Gastrocnemius medialis (tissue), 4 donors: ENCODE measurements at regions not wholly inside any gene's neighbourhood (a gene's known extent, or its start where the extent isn't known, plus 50 kb on each side); places are given as distances from the start of the nearest gene placed in this dataset.
"Not testable (repeated sequence)": the region's sequence is repeated elsewhere in the genome, so short reads cannot be mapped to it uniquely, and the experiment has no call there.

Experiments
- ATAC-seq, 2 donors: fragments of 150-250 bp; one replicate each; pipeline ENCODE4 v1.9.1; 2016
- DNase-seq, 2 donors: peaks; one replicate each; pipeline ENCODE4 v3.0.0-alpha.2; 2019
- H3K27ac ChIP-seq, 4 donors: fragments of 200-600 bp; sonication (generic); 1 replicate in 1 of 4; 2 replicates in 3 of 4; pipeline ENCODE4 v1.5.1; 2016 to 2018; ENCODE audit warnings: mild to moderate bottlenecking in 2 of 4, moderate library complexity in 1 of 4
- H3K27me3 ChIP-seq, 3 donors: fragments of 200-600 bp; sonication (generic) in 2 of 3; 1 replicate in 1 of 3; 2 replicates in 2 of 3; pipeline versions ENCODE4 v1.5.1 to v1.6.0; 2016 to 2019; ENCODE audit warnings: mild to moderate bottlenecking in 1 of 3, moderate library complexity in 1 of 3
- H3K36me3 ChIP-seq, 2 donors: fragments of 200-600 bp; sonication (generic) in 1 of 2; one replicate each; pipeline ENCODE4 v1.5.1; 2017 to 2018
- H3K4me1 ChIP-seq, 2 donors: fragments of 200-600 bp; sonication (generic) in 1 of 2; one replicate each; pipeline ENCODE4 v1.5.1; 2016 to 2017; ENCODE audit warnings: mild to moderate bottlenecking in 2 of 2
- H3K4me3 ChIP-seq, 4 donors: fragments of 200-600 bp; sonication (generic) in 3 of 4; 1 replicate in 1 of 4; 2 replicates in 3 of 4; pipeline ENCODE4 v1.5.1; 2016 to 2019; ENCODE audit warnings: mild to moderate bottlenecking in 2 of 4
- H3K9me3 ChIP-seq, 3 donors: fragments of 200-600 bp; sonication (generic) in 2 of 3; 1 replicate in 1 of 3; 2 replicates in 2 of 3; pipeline ENCODE4 v1.5.1; 2016 to 2019
- CTCF ChIP-seq, 5 experiments: fragments of 450-650 bp in 3 of 5; fragments of 200-600 bp in 2 of 5; sonication (generic) in 2 of 5; IDR thresholded peaks in 4 of 5; conservative IDR thresholded peaks in 1 of 5; 1 replicate in 4 of 5; 2 replicates in 1 of 5; pipeline ENCODE4 v1.5.1; 2016 to 2019; ENCODE audit warnings: antibody characterized with exemption in 5 of 5, mild to moderate bottlenecking in 3 of 5, moderate library complexity in 3 of 5
- POLR2A ChIP-seq, 2 donors: fragments of 450-650 bp; IDR thresholded peaks; one replicate each; pipeline ENCODE4 v1.6.1; 2017; ENCODE audit warnings: antibody characterized with exemption in 2 of 2, mild to moderate bottlenecking in 2 of 2, moderate library complexity in 2 of 2
- in situ Hi-C, 4 donors: fragments of 200-750 bp; cut with MboI; loops; one replicate each; pipeline versions ENCODE4 v1.15.0 to v1.8.0; 2017; ENCODE audit warnings: low sequenced_read_pairs in 4 of 4
- intact Hi-C: fragments of 100-400 bp; cut with DNase I; formaldehyde crosslinking; loops from one replicate; pipeline ENCODE4 v1.15.1; 2023; ENCODE audit warnings: low total_unique reads

DNA sequence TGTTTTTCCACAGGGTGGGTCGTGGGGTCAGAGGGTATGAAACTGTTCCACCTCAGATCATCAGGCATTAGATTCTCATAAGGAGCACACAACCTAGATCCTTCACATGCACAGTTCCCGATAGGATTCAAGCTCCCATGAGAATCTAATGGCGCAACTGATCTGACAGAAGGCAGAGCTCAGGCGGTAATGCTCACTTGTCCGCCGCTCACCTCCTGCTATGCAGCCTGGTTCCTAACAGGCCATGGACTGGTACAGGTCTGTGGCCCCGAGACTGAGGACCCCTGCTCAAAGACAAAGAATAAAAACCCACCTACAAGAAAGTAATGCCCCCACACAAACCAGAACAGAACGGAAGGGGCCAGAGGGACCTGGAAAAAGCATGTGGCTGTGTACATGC, 76.1 kb upstream of the SNX9 start:
- in situ Hi-C loops (no loop called here), intact Hi-C loops (no loop called here)
- no peaks in the 10 kb centered on the region for H3K36me3 ChIP-seq
- no peak overlapping the region for H3K4me3 ChIP-seq
- peaks cover 0 to 2% of the 10 kb centered on the region in 2 donors for H3K4me1 ChIP-seq
- no peaks in the 10 kb centered on the region for H3K9me3 ChIP-seq
- ATAC-seq (no peak), DNase-seq (no peak)
- H3K27me3 ChIP-seq = no peaks in the 10 kb centered on the region
- no peak overlapping the region for H3K27ac ChIP-seq
- TF ChIP-seq CTCF (IDR thresholded peaks at IDR 0.05 in 4 of 5, conservative IDR thresholded peaks at IDR 0.05 in 1 of 5) (no peak), POLR2A (IDR thresholded peaks at IDR 0.05) (no peak)

DNA sequence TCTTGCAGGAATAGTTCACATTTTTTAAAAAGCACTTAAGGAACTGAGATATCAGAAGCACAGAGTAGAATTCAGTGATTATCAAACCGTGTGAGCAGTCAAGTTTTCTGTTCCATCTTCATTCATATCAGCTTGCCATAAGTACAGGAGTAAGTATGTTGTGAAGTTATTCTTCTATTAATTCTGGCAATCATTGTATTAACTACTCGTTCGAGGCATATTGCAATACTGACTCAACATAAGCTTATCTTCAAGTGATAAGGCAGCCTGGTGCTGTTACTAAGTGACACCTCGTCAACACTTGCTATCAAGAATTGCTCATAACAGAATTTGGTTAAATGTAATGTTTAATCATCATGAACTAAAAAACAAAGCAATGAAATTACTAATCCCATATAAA, 75.7 kb upstream of the SNX9 start:
- no peak for TF ChIP-seq POLR2A (IDR thresholded peaks at IDR 0.05)
- TF ChIP-seq CTCF (IDR thresholded peaks at IDR 0.05 in 4 of 5, conservative IDR thresholded peaks at IDR 0.05 in 1 of 5) = no peak
- H3K4me3 ChIP-seq = no peak overlapping the region
- H3K27me3 ChIP-seq = no peaks in the 10 kb centered on the region
- H3K27ac ChIP-seq = no peak overlapping the region
- intact Hi-C loops (no loop called here), in situ Hi-C loops (no loop called here)
- H3K4me1 ChIP-seq = no peaks in the 10 kb centered on the region
- no peaks in the 10 kb centered on the region for H3K36me3 ChIP-seq
- DNase-seq (no peak), ATAC-seq (no peak)
- no peaks in the 10 kb centered on the region for H3K9me3 ChIP-seq

- no peaks in the 10 kb centered on the region for H3K4me1 ChIP-seq
- H3K4me3 ChIP-seq = no peak overlapping the region
- no peaks in the 10 kb centered on the region for H3K27me3 ChIP-seq
- H3K27ac ChIP-seq = no peak overlapping the region
- no peaks in the 10 kb centered on the region for H3K36me3 ChIP-seq
- TF ChIP-seq CTCF (IDR thresholded peaks at IDR 0.05 in 4 of 5, conservative IDR thresholded peaks at IDR 0.05 in 1 of 5) (no peak), POLR2A (IDR thresholded peaks at IDR 0.05) (no peak)
- DNase-seq (no peak), ATAC-seq (no peak)
- H3K9me3 ChIP-seq = no peaks in the 10 kb centered on the region
- intact Hi-C loops = no loop called here
- in situ Hi-C loops = no loop called here
Observed at GRCh38 chr6:157748839-157749571, 74.0 kb upstream of the SNX9 start.

GRCh38 chr6:157750973-157751372, 72.1 kb upstream of the SNX9 start:
- in situ Hi-C loops = loop anchor here in 1 of 4 donors (10.0 kb wide), 1 partner anchor 124 kb away; no protein-coding TSS in a partner anchor
- H3K4me1 ChIP-seq, H3K27ac ChIP-seq, H3K9me3 ChIP-seq, H3K27me3 ChIP-seq, ATAC-seq, H3K36me3 ChIP-seq, intact Hi-C loops, H3K4me3 ChIP-seq, DNase-seq: not testable (repeated sequence)

DNA sequence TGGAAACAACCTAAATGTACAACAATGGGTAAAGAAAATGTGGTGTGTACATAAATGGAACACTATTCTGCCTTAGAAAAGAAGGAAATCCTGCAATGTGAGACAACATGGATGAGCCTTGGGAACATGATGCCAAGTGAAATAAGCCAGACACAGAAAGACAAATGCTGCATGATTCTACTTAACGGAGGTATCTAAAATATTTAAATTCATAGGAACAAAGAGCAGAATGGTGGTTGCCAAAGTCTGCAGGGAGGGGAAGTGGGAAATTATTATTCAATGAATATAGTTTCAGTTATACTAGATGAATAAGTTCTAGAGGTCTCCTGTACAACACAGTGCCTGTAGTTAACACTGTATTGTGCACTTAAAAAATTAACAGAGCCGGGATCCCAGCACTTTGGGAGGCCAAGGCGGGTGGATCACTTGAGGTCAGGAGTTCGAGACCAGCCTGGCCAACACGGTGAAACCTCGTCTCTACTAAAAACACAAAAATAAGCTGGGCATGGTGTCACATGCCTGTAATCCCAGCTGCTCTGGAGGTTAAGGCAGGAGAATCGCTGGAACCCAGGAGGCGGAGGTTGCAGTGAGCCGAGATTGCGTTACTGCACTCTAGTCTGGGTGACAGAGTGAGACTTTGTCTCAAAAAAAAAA, 71.4 kb upstream of the SNX9 start:
- Histone ChIP-seq H3K27me3 (no peaks in the 10 kb centered on the region), H3K4me1 (peaks cover 0 to 4% of the 10 kb centered on the region in 2 donors), H3K36me3 (no peaks in the 10 kb centered on the region), H3K4me3 (no peak overlapping the region), H3K27ac (no peak overlapping the region), H3K9me3 (no peaks in the 10 kb centered on the region)
- DNase-seq = no peak
- ATAC-seq = no peak
- in situ Hi-C loops = loop anchor here in 1 of 4 donors (10.0 kb wide), 1 partner anchor 123 kb away; no protein-coding TSS in a partner anchor
- TF ChIP-seq POLR2A (IDR thresholded peaks at IDR 0.05) = no peak
- TF ChIP-seq CTCF (IDR thresholded peaks at IDR 0.05 in 4 of 5, conservative IDR thresholded peaks at IDR 0.05 in 1 of 5) = no peak
- intact Hi-C loops = no loop called here

DNA sequence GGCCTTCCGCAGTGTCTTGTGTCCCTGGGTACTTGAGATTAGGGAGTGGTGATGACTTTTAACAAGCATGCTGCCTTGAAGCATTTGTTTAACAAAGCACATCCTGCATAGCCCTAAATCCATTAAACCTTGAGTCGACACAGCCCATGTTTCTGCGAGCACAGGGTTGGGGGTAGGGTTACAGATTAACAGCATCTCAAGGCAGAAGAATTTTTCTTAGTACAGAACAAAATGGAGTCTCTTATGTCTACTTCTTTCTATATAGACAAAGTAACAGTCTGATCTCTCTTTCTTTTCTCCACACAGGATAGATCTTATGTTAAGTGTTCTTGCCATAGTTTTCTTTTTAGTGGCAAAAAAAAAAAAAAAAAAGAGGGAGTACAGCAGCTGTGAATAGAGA, 70.2 kb upstream of the SNX9 start:
- not testable (repeated sequence) for H3K27ac ChIP-seq

More for the DNA sequence above, 70.2 kb upstream of the SNX9 start:
- H3K9me3 ChIP-seq, ATAC-seq, DNase-seq, H3K4me1 ChIP-seq, H3K27me3 ChIP-seq, H3K4me3 ChIP-seq, H3K36me3 ChIP-seq, intact Hi-C loops: not testable (repeated sequence)
- in situ Hi-C loops = loop anchor here in 1 of 4 donors (10.0 kb wide), 1 partner anchor 122 kb away; no protein-coding TSS in a partner anchor
